KBM-7 (cell line): ENCODE measurements at regions not wholly inside any gene's neighbourhood (a gene's known extent, or its start where the extent isn't known, plus 50 kb on each side); places are given as distances from the start of the nearest gene placed in this dataset.
"Not testable (repeated sequence)": the region's sequence is repeated elsewhere in the genome, so short reads cannot be mapped to it uniquely, and the experiment has no call there.

Experiments
- DNase-seq: peaks from one replicate; pipeline ENCODE4 v3.0.0-alpha.2; 2015
- in situ Hi-C: fragments of 300-500 bp; cut with MboI; formaldehyde crosslinking; loops from 2 replicates; pipeline ENCODE4 v1.14.3; 2020; ENCODE audit warnings: low sequenced_read_pairs, low pct_unique_long_range_greater_than_20kb, mixed read lengths

DNA sequence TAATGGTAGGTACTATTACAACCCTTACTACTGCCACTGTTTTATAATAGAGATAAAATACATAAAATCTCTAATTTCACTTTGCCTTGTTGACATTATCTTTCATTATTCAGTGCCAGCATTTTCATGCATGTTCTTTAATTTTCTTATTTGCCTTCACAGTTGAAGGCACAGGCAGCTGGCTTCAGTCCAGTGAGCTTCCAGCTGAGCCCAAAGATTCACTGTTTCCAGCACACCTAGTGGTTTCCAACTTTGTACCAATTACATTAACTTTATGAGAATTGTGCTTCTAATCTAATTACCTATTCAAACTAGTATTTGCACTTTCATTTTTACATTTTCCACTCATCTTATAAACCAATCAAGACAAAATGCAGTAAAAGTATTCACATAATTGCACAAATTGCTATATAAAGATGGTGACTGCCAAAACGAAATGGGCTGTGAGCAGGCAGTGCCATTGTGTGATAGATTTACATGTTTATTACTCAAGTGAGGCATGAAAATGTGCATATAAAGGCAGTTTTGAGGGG lies 228.3 kb downstream of the MFSD1 start:
- no peak for DNase-seq
- in situ Hi-C loops: no loop called here

DNA sequence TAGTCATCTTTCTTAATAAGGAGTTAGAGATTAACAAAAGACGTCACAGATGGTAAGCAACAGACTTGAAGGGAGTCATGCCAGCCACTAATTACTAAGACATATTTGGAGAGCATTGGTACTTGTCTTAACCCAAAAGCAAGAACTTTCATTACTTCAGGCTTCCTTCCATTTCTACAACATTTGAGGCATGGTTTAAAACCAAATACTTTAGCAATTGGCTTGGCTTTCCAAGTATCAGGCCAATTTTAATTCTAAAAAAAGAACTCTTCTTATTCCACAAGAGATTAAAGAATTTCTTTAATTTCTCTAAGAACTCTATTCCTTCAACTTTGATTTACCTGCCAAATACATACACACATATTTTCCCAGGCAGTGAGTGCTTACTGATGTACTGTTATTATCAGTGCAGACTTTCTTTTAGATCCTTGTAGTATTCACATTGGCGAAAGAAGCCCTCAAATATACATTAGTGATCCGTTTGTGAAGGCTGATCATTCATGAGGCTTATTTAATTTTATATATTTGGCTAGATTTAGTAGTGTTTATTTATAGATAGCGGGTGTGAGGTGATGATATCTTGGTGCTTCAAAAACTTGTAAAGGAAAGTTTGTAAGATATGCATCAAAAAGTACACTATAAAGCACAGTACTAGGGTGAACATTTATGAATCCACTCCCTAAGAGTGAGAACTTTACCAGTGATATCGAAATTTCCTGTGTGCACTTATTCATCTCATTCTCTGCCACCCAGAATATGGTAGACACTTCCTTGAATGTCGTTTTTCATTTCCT lies 229.2 kb downstream of the MFSD1 start:
- DNase-seq: no peak
- in situ Hi-C loops: no loop called here

DNA sequence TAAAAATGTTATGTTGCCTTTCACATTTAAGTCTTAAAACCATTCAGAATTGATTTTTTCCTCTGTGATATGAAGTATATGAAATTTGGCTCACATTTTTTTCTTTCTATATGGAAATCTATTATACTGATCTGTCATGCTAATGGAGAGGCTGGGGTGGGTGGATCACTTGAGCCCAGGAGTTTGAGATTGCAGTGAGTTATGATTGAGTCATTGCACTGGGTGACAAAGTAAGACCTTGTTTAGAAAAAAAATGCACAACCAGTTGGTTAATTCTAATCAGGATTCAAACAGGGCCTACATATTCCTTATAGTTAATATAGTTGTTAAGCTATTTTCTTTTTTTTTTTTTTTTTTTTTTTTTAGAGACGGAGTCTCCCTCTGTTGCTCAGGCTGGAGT lies 230.5 kb downstream of the MFSD1 start:
- no peak for DNase-seq
- in situ Hi-C loops: no loop called here

DNA sequence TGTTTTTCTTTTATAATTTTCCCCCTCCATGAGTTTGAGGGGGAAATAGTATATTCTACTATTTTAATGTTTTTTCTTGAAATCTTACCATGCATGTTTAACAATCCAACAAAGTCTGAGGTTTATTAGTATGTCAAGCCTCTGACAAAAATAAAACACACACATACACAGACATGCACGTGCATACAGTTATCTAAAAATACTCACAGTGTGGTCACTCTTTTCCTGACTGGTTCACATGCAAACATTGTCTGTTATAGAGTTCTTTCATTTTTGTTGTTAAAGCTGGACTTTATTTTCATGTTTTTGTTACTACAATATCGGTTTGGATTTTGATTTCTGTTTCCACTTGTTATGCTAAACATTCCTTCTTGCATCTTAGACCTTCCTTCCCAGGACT lies 236.6 kb downstream of the MFSD1 start:
- in situ Hi-C loops: no loop called here
- DNase-seq: no peak

DNA sequence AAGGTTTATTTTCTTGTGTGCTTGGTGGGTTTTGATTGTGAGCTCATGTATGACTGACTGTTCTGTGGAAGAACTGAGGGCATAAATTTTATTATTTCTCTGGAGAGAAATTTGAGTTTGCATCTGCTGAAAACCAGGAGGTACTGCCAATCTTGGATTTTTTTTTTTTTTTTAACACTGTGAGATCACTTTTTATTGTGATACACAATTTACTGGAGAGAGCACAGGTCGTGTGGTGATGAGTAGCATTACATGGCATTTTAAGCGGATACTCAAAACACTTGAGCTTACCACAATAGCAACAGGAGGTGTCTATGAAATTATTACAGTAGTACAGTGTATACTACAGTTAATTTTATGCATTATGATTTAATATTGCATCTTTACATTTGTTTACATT lies 237.4 kb downstream of the MFSD1 start:
- in situ Hi-C loops: no loop called here
- DNase-seq: no peak

DNA sequence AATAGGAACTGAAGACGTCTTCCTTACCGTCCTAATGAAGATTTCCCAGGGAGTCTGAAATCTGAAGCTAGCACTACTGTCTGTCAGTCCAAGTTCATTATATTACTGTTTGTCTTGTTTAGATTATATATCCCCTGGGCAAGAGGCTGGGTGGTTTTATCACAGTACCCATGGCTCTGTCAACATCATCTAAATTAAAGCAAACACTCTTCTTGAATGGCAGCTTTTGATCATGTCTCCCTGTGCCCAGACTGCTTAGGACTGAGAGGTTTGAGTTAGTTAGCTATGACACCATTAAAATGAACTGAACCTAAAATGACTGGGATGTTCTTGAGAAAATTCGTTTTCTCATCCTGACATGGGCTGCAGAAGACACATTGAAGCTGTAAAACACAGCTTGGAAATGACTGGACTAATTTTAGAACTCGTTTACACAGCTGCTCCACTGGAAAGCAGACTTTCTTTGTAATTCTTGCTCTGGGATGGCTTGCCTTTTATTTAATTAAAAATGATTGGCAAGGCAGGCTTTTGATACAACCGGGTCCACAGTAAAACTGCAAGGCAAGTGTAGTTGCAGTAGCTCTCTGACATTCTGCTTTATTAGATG lies 243.5 kb downstream of the MFSD1 start:
- no peak for DNase-seq
- in situ Hi-C loops: no loop called here

DNA sequence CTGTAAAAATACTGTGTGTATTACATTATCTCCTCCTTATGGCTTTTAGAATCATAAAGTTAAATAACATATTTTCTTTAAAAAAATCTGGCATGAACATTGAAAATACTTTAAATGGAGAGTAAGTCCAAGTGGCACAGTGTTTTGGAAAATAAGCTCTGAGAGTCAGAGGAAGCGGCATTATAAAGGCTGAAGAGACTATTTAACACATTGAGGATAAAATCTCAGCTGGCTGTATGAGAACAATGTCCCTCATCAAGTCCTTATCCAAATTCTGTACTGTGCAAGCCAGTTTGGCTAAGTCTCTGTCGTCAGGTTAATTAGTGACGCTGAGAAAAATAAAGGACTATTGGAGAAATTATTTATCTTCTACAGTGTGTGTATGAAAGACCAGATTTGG lies 245.5 kb downstream of the MFSD1 start:
- in situ Hi-C loops: no loop called here
- DNase-seq: no peak

DNA sequence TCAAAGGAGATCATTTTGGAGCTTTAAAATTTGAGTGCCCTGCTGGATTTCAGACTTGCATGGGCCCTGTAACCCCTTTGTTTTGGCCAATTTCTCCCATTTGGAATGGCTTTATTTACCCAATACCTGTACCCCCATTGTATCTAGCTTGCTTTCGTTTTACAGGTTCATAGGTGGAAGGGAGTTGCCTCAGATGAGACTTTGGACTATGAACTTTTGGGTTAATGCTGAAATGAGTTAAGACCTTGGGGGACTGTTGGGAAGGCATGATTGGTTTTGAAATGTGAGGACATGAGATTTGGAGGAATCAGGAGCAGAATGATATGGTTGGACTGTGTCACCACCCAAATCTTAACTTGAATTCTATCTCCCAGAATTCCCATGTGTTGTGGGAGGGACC lies 250.6 kb downstream of the MFSD1 start:
- in situ Hi-C loops, DNase-seq: not testable (repeated sequence)

DNA sequence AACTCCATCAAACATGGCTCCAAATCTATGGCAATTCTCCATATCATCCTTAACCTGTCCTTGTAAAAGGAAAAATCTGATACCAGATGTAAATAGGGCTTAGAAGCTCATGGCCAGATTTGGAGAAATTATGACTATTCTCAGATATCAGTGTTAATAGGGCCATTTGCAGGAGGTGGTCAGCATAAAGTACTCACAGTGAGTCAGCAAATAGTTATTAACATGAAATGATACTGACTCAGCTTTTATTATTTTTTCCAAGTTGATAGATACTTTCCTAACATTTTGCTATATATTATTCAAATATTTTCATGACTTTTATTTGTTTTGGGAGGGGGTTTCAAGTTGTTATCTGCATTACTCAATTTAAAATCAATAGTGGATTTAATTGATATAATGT lies 255.8 kb downstream of the MFSD1 start:
- DNase-seq: no peak

DNA sequence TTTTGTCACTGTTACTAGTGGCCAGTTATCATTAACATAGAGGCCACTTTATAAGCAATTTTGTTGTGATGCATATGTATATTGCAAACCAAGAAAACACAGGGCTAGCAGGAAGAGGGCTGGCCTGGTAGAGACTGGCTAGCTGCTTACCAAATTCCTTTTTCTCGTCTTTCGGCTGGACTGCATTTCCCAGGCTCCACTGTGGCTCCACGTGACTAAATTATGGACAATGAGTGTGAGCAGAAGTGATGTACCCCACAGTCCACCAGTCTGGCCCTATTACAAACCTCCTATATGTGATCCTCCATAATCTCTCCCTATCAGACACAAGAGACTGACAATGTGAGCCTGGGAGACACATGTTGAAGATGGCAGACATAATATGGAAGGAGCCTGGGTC lies 257.0 kb downstream of the MFSD1 start:
- DNase-seq: no peak

More for the DNA sequence above, 255.8 kb downstream of the MFSD1 start:
- in situ Hi-C loops: no loop called here

DNA sequence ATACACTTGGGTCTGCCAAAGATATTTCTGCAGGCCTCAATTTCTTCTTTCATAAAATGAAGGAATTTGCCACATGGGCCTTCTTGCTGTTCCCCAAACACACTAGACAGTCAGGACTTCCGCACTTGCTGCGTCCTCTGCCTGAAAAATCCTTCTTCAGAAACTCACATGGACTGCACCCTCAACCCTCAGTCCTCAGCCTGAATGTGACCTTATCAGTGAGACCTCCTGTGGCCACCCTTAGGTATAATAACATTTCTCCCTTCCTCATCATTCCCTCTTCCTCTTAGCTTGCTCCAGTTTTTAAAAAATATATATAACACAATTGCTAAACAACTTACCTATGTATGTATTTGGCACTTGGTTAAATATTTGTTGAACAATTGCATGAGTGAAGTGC lies 257.5 kb downstream of the MFSD1 start:
- in situ Hi-C loops: no loop called here
- no peak for DNase-seq

More for the DNA sequence above, 257.0 kb downstream of the MFSD1 start:
- in situ Hi-C loops: no loop called here

DNA sequence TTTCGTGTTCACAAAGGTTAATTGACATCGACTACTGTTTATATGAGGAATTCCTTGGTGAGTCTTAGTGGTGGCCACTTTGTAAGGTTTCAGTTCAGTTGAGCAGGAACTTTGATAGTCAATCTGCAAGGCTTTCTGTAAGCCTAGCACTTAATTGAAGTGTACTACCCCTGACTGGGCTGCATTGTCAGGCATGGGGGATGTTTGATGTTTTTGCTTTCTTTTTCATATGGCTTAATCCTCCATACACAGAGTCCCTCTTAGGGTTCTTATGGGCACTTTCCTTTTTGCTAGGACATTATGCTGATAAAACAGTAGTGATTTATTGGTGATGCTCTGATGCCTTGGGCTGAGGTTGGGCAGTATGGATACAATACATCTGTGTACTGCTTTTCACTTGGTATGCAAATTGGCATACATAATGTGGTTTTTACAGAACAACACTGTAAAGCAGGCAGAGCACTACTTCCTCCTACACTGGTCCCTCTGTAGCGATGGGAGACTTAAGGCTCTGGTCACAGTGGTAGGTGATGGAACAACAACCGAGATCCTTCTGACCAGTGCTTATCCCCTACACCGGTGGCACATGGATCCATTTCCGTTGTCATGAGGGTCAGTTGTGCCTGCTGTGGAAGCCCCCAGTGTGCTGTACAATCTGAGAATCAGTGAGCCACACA lies 261.0 kb downstream of the MFSD1 start:
- in situ Hi-C loops: no loop called here
- DNase-seq: no peak

DNA sequence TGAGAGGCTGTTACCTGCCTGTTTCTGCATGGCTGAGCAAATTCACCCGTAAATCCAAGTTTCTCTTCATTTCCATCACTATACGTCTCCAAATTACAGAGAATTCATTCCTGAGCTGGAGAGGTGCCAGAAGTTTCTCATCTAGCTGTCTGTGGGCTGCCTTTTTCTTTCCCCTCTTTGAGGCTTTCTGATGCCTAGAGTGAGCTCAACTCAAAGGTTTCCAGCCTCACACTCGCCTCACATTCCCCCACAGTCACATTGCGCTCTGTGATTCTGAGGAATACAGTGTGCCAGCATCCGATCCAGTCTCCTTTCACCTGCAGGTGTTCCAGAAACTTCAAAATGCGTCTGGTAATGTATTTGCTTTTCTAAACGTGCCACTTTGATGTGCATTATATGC lies 267.2 kb downstream of the MFSD1 start, which contains the start of gene IQCJ:
TSS of gene IQCJ (plus strand) at position 229 of the 400 bp plus-strand sequence.
- in situ Hi-C loops: no loop called here
- DNase-seq: no peak

DNA sequence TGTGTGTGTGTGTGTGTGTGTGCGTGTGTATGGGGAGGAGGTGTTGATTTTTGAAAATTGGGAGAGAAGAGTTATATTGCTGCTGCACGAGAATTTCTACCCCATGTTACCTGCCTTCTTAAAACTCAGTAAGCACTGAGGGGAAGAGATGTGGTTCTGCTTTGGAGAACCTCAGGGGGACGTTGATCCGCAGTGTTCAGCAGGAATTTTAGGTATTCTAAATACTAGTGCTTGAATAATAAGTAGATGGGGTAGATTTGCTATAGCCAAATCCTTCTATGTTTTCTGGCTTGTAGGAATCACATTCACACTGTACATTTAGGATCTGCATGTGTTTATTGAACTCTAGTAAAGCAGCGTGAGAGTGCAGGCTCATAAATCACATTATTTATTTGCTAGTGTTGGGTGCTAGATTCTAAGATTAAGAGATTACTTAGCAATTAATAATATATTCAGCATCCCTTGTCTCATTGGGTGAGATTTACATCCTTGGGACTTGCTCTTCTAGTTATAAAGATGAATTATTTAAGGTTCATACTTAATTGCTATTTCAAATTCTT lies 268.1 kb downstream of the MFSD1 start:
- DNase-seq: no peak
- in situ Hi-C loops: no loop called here

DNA sequence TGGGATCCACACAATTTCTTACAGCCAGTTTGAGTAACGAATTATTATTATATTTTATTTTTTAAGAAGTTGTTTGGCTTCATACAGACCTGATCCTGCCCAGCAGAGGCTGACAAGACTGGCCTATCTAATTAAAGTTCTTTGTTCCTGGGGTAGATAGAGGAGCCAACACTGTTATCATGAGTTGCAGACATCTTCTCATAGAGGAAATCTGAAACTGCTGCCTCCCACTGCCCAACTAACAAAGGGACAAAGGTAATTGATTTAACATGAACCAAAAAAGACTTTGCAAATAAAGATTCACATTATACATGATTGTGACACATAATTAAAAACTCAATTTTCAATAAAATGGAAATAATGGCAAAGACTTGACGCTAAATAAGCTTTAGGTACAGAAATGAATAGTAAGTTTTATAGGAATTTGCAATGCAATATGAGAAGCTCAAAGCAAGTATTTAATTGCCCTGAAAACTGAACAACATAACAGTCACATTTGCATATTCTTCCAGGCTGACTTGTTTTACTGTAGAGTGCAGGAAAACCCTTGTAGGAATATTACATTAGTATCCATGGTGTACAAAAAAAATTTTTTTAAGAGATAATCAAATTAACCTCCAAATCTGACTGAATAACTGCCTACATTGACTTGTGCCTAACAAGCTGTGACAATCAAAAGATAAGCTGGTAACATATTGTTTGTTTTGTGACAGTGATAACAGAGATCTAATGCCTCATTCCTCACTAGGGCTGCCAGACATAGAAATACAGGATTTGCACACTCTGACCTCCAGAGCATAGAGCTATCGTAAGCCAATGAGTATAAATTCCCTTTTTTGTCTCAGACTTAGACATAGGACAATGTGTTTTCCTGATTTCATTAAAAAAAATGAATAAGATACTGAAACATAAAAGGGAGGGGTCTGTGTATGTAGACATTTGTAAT lies 273.2 kb downstream of the MFSD1 start:
- DNase-seq: no peak
- in situ Hi-C loops: no loop called here

DNA sequence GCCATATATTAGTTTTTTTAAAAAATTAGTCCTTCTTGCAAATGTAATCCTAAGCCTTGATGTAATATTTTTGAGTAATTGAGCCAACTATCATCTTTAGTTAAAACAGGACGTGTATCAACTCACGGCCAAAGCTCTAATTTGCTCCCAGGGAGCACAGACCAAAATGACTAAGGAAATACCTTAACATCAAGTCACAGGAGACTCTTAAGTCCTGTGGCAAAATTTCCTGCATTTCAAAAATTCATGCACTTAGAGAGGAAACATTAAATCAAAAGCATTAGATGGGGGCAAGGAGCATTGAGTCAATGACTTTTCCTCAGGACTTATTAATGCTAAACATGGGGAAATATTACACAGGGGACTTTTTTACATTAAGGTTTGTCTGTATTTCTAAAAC lies 276.0 kb downstream of the MFSD1 start:
- no peak for DNase-seq
- in situ Hi-C loops: no loop called here

DNA sequence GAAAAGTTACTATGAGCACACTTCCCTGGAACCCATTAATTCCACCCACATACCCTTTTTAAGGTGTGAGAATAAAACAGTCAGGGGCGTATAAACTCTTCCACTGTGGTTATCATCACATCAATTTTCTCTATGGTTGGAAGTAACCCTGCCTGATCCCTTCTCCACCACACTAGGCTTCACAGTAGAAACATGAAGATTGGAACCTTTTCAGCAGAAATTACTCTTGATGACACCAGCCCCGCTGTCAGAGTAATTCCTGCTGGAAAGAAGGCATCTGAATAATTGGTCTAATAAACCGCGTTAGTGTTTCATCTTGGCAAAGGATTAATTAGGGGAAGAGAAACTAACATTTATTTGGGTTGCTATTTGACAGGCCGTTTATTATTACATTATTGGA lies 278.4 kb downstream of the MFSD1 start:
- no peak for DNase-seq
- in situ Hi-C loops: no loop called here

DNA sequence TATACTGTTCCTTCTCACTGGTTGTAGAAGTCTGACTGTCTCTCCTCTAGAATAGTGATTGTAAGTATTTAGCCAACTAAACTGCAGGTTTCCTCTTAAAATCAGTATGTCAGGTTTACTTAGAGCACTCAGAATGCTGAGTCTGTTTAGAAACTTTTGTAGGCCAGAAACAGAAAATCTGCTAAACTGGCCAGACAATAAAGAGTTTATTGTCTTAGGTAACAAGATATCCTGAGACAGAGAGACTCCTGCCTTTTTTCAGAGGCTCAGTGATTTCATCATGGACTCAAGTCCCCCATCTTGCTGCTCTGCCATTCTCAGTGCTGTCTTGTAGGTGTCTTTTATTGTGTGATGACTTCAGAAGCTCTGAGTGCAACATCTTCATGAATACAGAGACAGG lies 279.0 kb downstream of the MFSD1 start:
- in situ Hi-C loops: no loop called here

DNA sequence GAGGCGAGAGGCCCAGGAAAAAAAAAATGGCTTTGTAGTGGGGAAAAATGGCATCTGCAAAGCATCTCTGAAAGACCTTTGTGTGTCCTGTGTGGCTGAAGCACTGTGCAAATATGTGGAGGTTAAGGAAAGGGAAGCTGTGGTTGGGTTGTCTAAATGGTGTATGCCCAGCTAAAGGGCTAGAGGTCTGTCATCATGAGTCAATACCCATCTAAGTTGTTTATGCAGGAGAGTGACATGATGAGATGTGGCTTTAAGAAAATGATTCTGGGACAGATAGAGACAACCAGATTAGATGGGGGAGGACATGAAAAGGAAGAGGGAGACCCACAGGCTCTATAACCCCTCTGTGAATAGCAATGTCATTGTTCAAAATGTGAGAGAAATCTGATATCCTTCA lies 280.7 kb downstream of the MFSD1 start:
- DNase-seq: peak; percentile 31
- in situ Hi-C loops: no loop called here

More for the DNA sequence above, 279.0 kb downstream of the MFSD1 start:
- DNase-seq: no peak
